Right atrium auricular region (tissue), 2 donors: ENCODE measurements at regions not wholly inside any gene's neighbourhood (a gene's known extent, or its start where the extent isn't known, plus 50 kb on each side); places are given as distances from the start of the nearest gene placed in this dataset.

Experiments used
- DNase-seq: peaks from one replicate; pipeline ENCODE4 v3.0.0-alpha.2; 2019; ENCODE audit warnings: low spot score
- H3K27ac ChIP-seq, 2 donors: fragments of 200-600 bp; sonication (generic); 1 replicate in 1 of 2; 2 replicates in 1 of 2; pipeline ENCODE4 v1.5.1; 2016 to 2019
- H3K27me3 ChIP-seq, 2 donors: fragments of 200-600 bp; sonication (generic); one replicate each; pipeline versions ENCODE4 v1.5.1 to v1.6.0; 2017 to 2019
- H3K36me3 ChIP-seq: fragments of 200-600 bp; sonication (generic); one replicate; pipeline ENCODE4 v1.5.1; 2016
- H3K4me1 ChIP-seq, 2 donors: fragments of 200-600 bp; sonication (generic); one replicate each; pipeline versions ENCODE4 v1.5.1 to v1.6.0; 2017 to 2019
- H3K4me3 ChIP-seq, 2 donors: fragments of 200-600 bp; sonication (generic); 1 replicate in 1 of 2; 2 replicates in 1 of 2; pipeline ENCODE4 v1.5.1; 2017 to 2019; ENCODE audit warnings: mild to moderate bottlenecking in 1 of 2, moderate library complexity in 1 of 2
- H3K9me3 ChIP-seq, 2 donors: fragments of 200-600 bp; sonication (generic); one replicate each; pipeline ENCODE4 v1.5.1; 2019
- TF ChIP-seq, protein P1 (sequence below), 2 donors: fragments of 200-600 bp; sonication (generic); IDR thresholded peaks; one replicate each; pipeline ENCODE4 v1.5.1; 2019; ENCODE audit warnings: antibody characterized with exemption in 2 of 2

DNA sequence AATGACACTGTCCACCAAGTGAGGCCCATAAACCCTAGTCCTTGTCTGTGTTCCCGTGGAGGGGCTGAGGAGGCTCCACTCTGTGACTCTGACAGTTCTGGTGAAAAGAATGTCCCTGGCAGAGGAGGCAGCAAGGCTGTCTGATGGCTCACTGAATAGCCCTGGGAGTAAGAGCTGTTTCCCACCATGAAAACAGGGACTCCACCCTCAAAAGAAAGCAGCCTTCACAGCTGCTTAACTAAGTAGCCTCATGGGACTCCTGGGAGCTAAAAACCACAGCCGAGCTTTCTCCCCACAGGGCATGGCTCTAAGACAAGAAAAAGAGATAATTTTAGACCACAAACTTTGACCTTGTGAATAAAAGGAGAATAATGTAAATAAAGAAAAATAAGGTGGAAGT lies 135.1 kb upstream of the FRY start:
- Histone ChIP-seq H3K36me3 (no peaks in the 10 kb centered on the region), H3K4me1 (peaks cover 0 to 57% of the 10 kb centered on the region in 2 donors), H3K4me3 (no peak overlapping the region), H3K27me3 (no peaks in the 10 kb centered on the region), H3K27ac (peak overlapping the region; percentile 64 to 87), H3K9me3 (no peaks in the 10 kb centered on the region)
- TF ChIP-seq, protein P1, sequence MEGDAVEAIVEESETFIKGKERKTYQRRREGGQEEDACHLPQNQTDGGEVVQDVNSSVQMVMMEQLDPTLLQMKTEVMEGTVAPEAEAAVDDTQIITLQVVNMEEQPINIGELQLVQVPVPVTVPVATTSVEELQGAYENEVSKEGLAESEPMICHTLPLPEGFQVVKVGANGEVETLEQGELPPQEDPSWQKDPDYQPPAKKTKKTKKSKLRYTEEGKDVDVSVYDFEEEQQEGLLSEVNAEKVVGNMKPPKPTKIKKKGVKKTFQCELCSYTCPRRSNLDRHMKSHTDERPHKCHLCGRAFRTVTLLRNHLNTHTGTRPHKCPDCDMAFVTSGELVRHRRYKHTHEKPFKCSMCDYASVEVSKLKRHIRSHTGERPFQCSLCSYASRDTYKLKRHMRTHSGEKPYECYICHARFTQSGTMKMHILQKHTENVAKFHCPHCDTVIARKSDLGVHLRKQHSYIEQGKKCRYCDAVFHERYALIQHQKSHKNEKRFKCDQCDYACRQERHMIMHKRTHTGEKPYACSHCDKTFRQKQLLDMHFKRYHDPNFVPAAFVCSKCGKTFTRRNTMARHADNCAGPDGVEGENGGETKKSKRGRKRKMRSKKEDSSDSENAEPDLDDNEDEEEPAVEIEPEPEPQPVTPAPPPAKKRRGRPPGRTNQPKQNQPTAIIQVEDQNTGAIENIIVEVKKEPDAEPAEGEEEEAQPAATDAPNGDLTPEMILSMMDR (IDR thresholded peaks at IDR 0.05), result no peak
- DNase-seq, result peak; percentile 68

DNA sequence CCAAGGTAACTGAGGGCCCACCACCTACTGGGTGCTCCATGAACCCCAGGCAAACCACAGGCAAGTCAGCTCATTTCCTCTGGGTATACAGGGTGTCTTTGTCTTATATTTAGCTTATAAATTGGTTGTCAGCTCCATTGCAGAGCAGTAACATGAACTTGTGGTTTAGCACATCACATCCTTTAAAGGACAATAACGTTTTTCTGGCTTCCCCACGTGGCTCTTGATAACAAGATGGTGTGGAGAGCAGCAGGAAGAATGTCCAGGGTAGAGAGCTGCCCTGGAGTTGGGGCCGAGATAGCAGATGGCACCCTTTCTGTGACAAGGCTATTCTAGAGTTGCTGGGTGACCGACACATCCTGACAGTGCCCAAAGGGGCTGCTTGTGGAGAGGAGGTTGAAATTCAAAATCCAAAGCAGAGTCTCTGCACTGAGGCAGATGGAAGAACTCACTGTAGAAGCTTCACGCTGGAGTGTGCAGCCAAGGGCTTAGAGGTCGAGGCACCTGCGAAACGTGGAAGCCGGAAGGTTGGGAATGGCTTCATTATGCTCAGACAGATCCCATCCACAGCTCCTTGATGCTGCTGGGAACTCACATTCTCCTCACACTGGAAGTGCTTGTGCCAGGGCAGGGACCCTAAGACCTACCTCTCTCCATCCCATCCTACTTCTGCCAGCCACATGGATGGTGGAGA lies 133.0 kb upstream of the FRY start:
- H3K9me3 ChIP-seq, result no peaks in the 10 kb centered on the region
- no peak for DNase-seq
- peaks cover 0 to 43% of the 10 kb centered on the region in 2 donors for H3K4me1 ChIP-seq
- no peaks in the 10 kb centered on the region for H3K27me3 ChIP-seq
- H3K27ac ChIP-seq, result peak overlapping the region in 1 of 2 donors; percentile 87
- TF ChIP-seq, protein P1 (IDR thresholded peaks at IDR 0.05), result no peak
- no peak overlapping the region for H3K4me3 ChIP-seq
- no peaks in the 10 kb centered on the region for H3K36me3 ChIP-seq

DNA sequence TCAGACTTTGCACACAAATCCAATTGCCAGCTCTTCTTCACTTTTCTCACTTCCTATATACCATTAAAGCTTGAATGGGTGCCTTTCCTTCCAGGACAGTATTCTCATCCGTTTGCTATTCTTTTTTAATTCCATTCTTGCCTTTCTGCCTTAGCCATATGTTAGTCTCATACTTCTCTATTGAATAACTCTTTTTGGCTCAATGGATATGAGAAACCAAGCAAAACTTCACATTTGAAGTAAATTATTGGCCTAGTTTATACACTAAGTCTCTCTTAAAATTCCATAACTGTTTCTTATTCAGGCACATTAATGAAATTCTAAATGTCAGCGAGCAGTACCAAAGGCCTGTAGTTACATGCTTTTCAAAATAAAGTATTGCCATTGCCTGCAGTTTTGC lies 129.6 kb upstream of the FRY start:
- no peaks in the 10 kb centered on the region for H3K36me3 ChIP-seq
- no peak overlapping the region for H3K27ac ChIP-seq
- no peak for DNase-seq
- no peak overlapping the region for H3K4me3 ChIP-seq
- H3K9me3 ChIP-seq, result no peaks in the 10 kb centered on the region
- H3K4me1 ChIP-seq, result peaks cover 0 to 22% of the 10 kb centered on the region in 2 donors
- TF ChIP-seq, protein P1 (IDR thresholded peaks at IDR 0.05), result no peak
- no peaks in the 10 kb centered on the region for H3K27me3 ChIP-seq

DNA sequence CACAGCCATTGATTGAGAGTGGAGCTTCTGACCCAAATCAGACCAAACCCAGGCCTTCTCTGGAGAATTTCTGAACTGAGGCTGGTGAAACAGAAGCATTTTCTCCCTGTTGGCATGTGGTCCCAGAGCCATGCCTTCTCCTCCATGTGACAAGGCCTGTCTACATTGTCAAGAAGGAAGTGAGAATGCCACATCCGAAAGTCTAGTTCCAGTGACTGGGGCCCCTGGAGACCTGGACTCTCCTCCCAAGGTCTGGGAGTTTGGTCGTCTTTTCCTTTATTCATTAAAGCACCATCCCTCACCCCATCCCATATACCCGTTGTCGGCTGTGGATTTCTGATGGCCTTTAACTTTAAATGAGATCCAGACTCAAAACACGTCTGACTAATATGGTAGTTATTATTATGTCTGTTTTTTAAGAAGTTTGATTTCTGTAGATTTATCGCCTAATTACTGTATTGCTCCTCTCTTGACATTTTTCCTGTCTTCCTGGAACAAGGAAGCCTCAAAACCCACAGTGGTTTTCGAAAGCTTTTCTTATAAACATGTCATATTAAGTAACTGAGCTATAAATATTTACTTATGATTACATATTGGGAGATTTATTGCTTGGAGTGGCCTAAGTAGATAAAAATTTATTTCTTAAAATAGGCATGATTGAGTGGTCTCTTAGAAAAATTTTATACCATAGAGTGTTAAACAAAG lies 128.3 kb upstream of the FRY start:
- Histone ChIP-seq H3K4me1 (peaks cover 0 to 9% of the 10 kb centered on the region in 2 donors), H3K9me3 (no peaks in the 10 kb centered on the region), H3K36me3 (no peaks in the 10 kb centered on the region), H3K4me3 (no peak overlapping the region), H3K27me3 (no peaks in the 10 kb centered on the region), H3K27ac (no peak overlapping the region)
- DNase-seq, result no peak
- TF ChIP-seq, protein P1 (IDR thresholded peaks at IDR 0.05), result no peak

DNA sequence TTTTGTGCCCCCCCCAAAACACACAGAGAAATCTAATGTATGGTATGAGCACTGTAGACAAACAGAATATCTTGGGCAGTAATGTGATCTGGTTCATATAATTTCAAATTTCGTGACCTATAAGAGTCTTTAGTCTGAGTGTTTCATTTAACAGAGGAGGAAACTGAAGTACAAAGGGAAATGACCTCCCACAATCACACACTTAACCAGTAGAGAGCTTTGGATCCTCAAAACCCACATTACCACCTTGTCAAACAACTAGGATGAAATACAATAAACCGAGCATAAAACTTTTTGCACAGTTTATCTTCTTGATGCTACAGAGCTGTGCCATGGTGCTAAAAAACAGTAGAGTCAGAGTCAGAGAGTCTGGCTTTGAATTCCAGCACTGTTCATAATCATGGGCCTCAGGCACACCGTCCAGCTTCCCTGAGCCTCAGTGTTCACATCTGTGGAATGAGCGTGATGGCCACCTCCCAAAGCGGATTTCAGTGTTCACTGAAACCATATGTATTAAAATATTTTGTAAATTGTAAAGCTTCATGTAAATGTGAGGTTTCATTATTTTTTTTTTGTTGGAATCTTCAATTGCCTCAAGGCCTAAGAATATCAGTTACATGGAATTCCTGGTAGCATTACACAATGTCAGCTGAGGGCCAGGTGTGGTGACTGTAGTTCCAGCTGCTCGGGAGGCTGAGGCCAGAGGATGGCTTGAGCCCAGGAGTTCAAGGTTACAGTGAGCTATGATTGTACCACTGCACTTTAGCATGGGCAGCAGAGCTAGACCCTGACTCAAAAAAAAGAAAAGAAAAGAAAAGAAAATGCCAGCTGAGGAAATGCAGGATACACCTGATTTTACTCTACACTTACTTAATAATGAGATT lies 126.4 kb upstream of the FRY start:
- H3K4me1 ChIP-seq, result peaks cover 0 to 18% of the 10 kb centered on the region in 2 donors
- H3K27ac ChIP-seq, result no peak overlapping the region
- no peak overlapping the region for H3K4me3 ChIP-seq
- no peaks in the 10 kb centered on the region for H3K27me3 ChIP-seq
- TF ChIP-seq, protein P1 (IDR thresholded peaks at IDR 0.05), result no peak
- H3K36me3 ChIP-seq, result no peaks in the 10 kb centered on the region
- H3K9me3 ChIP-seq, result no peaks in the 10 kb centered on the region
- DNase-seq, result no peak
